Omental fat pad (tissue), 3 donors: ENCODE measurements at regions not wholly inside any gene's neighbourhood (a gene's known extent, or its start where the extent isn't known, plus 50 kb on each side); places are given as distances from the start of the nearest gene placed in this dataset.

Source experiments
- ATAC-seq: fragments of 150-250 bp; one replicate; pipeline ENCODE4 v1.9.1; 2016; ENCODE audit warnings: mild to moderate bottlenecking, moderate library complexity; ENCODE audit not compliant: low FRiP score
- DNase-seq: peaks from one replicate; pipeline ENCODE4 v3.0.0-alpha.2; 2019; ENCODE audit warnings: low spot score
- TF ChIP-seq, protein P1 (sequence below), 3 donors: fragments of 450-650 bp; IDR thresholded peaks; one replicate each; pipeline ENCODE4 v1.5.1; 2016 to 2017; ENCODE audit warnings: antibody characterized with exemption in 3 of 3, mild to moderate bottlenecking in 3 of 3, moderate library complexity in 2 of 3

DNA sequence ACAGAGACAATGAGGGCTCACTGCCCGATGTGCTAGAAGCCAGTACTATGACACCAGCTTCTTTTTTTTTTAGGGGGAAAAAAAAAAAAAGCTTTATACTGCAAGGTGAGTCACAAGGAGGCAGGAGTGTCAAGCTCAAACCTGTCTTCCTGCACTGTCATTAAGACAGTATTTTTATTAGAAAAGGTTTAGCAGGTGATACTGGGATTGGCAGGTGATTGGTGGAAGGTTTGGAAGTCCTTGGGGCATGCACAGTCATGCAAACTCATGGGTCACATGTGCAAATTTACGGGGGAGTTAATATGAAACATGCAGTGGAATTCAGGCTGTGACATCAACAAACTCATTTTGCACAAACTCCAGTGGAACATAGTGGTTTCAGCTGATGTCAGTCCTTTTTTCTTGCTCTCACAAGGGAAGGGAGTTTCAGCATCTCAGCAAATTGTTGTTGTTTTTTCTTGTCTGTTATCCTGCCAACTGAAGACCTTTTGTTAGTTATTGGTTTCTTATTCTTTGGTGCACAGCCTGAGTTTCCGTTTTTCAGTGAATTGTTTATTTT, 530.6 kb downstream of the ANKRD7 start:
- TF ChIP-seq, protein P1, sequence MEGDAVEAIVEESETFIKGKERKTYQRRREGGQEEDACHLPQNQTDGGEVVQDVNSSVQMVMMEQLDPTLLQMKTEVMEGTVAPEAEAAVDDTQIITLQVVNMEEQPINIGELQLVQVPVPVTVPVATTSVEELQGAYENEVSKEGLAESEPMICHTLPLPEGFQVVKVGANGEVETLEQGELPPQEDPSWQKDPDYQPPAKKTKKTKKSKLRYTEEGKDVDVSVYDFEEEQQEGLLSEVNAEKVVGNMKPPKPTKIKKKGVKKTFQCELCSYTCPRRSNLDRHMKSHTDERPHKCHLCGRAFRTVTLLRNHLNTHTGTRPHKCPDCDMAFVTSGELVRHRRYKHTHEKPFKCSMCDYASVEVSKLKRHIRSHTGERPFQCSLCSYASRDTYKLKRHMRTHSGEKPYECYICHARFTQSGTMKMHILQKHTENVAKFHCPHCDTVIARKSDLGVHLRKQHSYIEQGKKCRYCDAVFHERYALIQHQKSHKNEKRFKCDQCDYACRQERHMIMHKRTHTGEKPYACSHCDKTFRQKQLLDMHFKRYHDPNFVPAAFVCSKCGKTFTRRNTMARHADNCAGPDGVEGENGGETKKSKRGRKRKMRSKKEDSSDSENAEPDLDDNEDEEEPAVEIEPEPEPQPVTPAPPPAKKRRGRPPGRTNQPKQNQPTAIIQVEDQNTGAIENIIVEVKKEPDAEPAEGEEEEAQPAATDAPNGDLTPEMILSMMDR (IDR thresholded peaks at IDR 0.05): no peak
- no peak for DNase-seq
- ATAC-seq: no peak

DNA sequence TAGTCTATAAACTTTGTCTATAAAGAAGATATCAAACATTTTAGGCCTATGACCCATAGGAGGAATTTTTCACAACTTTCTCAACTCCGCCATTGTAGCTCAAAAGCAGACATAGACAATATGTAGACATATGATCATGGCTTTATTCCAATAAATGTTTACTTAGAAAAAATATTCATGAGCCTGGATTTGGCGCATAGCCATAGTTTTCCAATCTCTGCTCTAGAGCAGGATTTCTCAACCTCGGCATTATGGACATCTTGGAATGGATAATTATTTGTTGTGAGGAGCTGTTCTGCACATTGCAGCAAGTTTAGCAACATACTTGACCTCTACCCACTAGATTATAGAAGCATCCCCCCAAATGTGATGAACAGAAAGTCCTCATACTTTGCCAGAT, 532.6 kb downstream of the ANKRD7 start:
- no peak for DNase-seq
- TF ChIP-seq, protein P1 (IDR thresholded peaks at IDR 0.05): no peak
- no peak for ATAC-seq

DNA sequence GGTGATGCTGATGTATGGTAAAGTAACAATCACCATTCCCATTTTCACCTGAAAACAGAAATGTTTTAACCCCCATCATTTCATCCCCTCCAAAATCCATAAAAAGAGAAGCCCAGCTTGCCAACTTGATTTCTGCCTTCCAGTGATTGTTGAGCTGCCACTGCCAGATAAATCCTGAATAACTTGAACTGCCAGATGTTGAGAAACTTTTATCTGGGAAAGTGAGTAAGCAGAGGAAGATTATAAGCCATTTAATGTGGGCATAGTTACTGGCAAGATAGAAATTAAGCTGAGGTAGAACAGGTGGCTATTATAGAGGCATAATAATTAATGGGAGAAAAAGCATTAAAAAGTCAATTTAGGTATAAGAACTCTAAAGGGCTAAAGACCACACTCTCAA, 534.1 kb downstream of the ANKRD7 start:
- ATAC-seq: no peak
- TF ChIP-seq, protein P1 (IDR thresholded peaks at IDR 0.05): no peak
- no peak for DNase-seq

DNA sequence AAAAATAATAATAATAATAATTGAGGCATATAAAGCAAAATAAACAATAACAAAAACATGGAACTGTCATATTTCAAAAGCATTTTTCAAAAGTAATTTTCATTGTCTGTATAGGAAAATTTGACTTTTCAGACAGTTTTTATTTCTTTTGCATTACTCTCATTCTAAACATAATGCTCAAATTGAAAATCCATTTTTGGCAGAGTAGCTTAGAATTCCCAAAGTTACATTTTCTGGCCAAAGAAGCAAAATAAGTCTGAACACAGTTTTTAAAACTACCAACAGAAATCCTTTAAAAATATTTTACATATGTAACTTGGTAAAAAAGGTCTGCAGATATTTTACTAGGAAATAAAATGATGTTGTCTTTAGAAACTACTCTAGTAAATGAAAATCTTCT, 535.4 kb downstream of the ANKRD7 start:
- TF ChIP-seq, protein P1 (IDR thresholded peaks at IDR 0.05): no peak
- DNase-seq: no peak
- no peak for ATAC-seq

DNA sequence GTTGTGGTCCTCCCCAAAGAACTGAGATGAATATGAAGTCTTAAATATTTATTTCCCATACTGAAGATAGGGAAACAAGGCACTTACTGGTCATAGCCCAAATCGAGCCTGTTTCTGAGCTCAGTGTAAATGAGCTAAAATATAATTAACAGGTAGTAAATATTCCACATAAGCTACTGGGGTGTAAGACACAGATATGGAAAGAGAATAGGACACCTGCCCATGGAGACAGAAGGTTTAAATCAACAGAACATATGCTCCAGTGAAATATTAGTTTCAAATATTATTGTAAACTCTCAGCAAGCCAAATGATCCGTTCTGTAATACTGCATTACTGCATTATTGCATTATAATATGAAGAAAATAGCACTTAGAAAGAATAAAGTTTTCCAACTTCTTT, 537.9 kb downstream of the ANKRD7 start:
- DNase-seq (no peak), ATAC-seq (no peak)
- TF ChIP-seq, protein P1 (IDR thresholded peaks at IDR 0.05): no peak

DNA sequence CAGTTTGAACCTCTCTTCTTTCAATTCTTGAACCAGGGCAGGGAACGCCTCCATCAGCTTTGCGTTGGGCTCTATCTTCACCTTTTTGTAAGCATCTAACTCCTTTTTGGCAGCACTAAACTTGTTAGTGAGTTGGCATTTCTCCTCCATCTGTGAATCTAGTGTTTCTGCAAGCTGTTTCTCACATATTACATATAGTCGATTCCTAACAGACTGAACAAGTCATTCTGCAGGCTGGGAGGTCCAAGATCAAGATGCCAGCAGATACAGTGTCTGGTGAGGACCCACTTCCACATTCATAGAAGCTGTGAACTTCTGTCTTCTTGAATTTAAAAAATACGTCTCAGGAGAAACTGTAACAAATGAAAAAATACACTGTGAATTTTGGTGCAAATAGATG, 539.7 kb downstream of the ANKRD7 start:
- TF ChIP-seq, protein P1 (IDR thresholded peaks at IDR 0.05): no peak
- ATAC-seq: no peak
- DNase-seq: no peak

DNA sequence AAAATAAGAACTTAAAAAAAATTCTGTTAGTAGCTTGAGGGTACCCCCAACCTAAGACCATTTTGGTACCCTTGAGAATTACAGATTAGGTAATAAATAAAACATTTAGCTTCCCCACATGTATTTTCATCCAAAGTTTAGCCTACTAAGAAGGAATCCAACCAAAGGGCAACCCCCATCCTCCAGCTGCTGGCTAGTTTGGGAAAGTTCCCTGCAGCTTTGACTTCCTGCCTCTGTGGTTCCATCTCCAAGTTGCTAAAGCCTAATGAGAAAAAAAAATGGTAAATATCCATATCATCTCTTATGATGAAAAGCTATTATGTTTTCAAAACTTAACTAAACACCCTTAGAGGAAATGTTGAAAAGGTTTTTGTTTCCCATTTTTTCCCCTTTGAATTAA, 547.2 kb downstream of the ANKRD7 start:
- DNase-seq (no peak), ATAC-seq (no peak)
- TF ChIP-seq, protein P1 (IDR thresholded peaks at IDR 0.05): no peak
